GM12878 (cell line): ENCODE measurements at regions not wholly inside any gene's neighbourhood (a gene's known extent, or its start where the extent isn't known, plus 50 kb on each side); places are given as distances from the start of the nearest gene placed in this dataset.
A peak's percentile ranks its signal among the peaks of the same experiment; 100 is the strongest.

Source experiments
- ATAC-seq: fragments of 200-7000 bp; cut with Tn5 transposase; 3 replicates; pipeline ENCODE4 v1.9.1; 2020; ENCODE audit warnings: mild to moderate bottlenecking, moderate library complexity
- BruUV-seq: library from RNA; stranded (reverse); fragments of 400-500 nt; replicated peaks from 2 replicates; lab custom pipeline; 2021; lab: Mats Ljungman, UMichigan
- CTCF ChIA-PET: fragments of 300-600 bp; sonication (Branson Sonifier 250); formaldehyde crosslinking; extraction: SDS; loops from one replicate; lab custom pipeline; 2021; ENCODE audit warnings: inconsistent platforms; lab: Yijun Ruan, JAX
- POLR2A ChIA-PET: fragments of 350-600 bp; formaldehyde crosslinking; extraction: SDS; loops from one replicate; lab custom pipeline; 2021; ENCODE audit warnings: inconsistent platforms; lab: Charles Lee
- RAD21 ChIA-PET: fragments of 300-600 bp; sonication (Branson Sonifier 250); formaldehyde crosslinking; loops from one replicate; lab custom pipeline; 2023; ENCODE audit warnings: antibody characterized with exemption; ENCODE audit not compliant: unreplicated experiment; lab: Charles Lee
- SMC1A ChIA-PET: fragments of 300-600 bp; sonication (Branson Sonifier 250); formaldehyde crosslinking; loops from one replicate; lab custom pipeline; 2023; ENCODE audit not compliant: unreplicated experiment, uncharacterized antibody; lab: Charles Lee
- DNase-seq: peaks from one replicate; pipeline ENCODE4 v3.0.0-alpha.2; 2011; ENCODE audit warnings: low read depth, low spot score
- FAIRE-seq: peaks from 3 replicates; lab custom pipeline; 2011; peaks lifted over from hg19 to GRCh38; lab: Jason Lieb, UNC
- H2AFZ ChIP-seq: 2 replicates; pipeline ENCODE4 v1.6.0; 2011; ENCODE audit warnings: low read depth, low read length, control low read depth; ENCODE audit not compliant: control insufficient read depth
- H3K27ac ChIP-seq: 2 replicates; pipeline ENCODE4 v1.5.1; 2011; ENCODE audit warnings: control low read depth; ENCODE audit not compliant: control insufficient read depth, insufficient read depth
- H3K27me3 ChIP-seq, 2 experiments: replicated peaks in 1 of 2; 2 replicates each; pipeline versions ENCODE4 v1.6.0 to v1.6.1; 2011; ENCODE audit warnings: low read length in 1 of 2; ENCODE audit not compliant: control insufficient read depth in 2 of 2, insufficient read depth in 2 of 2
- H3K36me3 ChIP-seq, 2 experiments: 2 replicates each; pipeline ENCODE4 v1.5.1; 2011; ENCODE audit warnings: low read length in 1 of 2; ENCODE audit not compliant: control insufficient read depth in 2 of 2, insufficient read depth in 2 of 2
- H3K4me1 ChIP-seq: 2 replicates; pipeline ENCODE4 v1.6.1; 2011; ENCODE audit warnings: mild to moderate bottlenecking, low read length, moderate library complexity, mixed read lengths; ENCODE audit not compliant: control insufficient read depth, insufficient read depth
- H3K4me2 ChIP-seq: 2 replicates; pipeline ENCODE4 v1.6.0; 2011; ENCODE audit warnings: control low read depth; ENCODE audit not compliant: control insufficient read depth, insufficient read depth
- H3K4me3 ChIP-seq: fragments of 200-600 bp; sonication (generic); 2 replicates; pipeline ENCODE4 v1.5.1; 2016
- H3K79me2 ChIP-seq: 2 replicates; pipeline ENCODE4 v1.6.0; 2011; ENCODE audit warnings: low read length; ENCODE audit not compliant: control insufficient read depth, insufficient read depth
- H3K9ac ChIP-seq: 2 replicates; pipeline ENCODE4 v1.8.0; 2011; ENCODE audit warnings: low read length, control low read depth, mixed read lengths; ENCODE audit not compliant: control insufficient read depth, insufficient read depth
- H3K9me3 ChIP-seq: replicated peaks from 3 replicates; pipeline ENCODE4 v1.5.1; 2011; ENCODE audit warnings: mild to moderate bottlenecking, low read length; ENCODE audit not compliant: control insufficient read depth, insufficient read depth
- H4K20me1 ChIP-seq: 2 replicates; pipeline ENCODE4 v1.6.0; 2011; ENCODE audit not compliant: control insufficient read depth, insufficient read depth
- CBX3 ChIP-seq: fragments of 200-600 bp; sonication (generic); IDR thresholded peaks from 2 replicates; pipeline ENCODE4 v1.6.1; 2016; ENCODE audit warnings: low read depth, borderline replicate concordance
- CREM ChIP-seq: IDR thresholded peaks from 2 replicates; pipeline ENCODE4 v1.6.1; 2014; ENCODE audit warnings: antibody characterized with exemption, low read depth
- CUX1 ChIP-seq: IDR thresholded peaks from 2 replicates; pipeline ENCODE4 v1.6.1; 2012; ENCODE audit warnings: improper control_type of control experiment, low read depth, low read length; ENCODE audit not compliant: insufficient replicate concordance
- IKZF2 ChIP-seq, 2 experiments: fragments of 450-650 bp; IDR thresholded peaks; 2 replicates each; pipeline ENCODE4 v1.6.1; 2017; ENCODE audit warnings: mild to moderate bottlenecking in 2 of 2, moderate library complexity in 2 of 2
- MEF2B ChIP-seq: fragments of 450-650 bp; IDR thresholded peaks from 2 replicates; pipeline ENCODE4 v1.6.1; 2018; ENCODE audit warnings: mild to moderate bottlenecking, moderate library complexity; ENCODE audit not compliant: partially characterized antibody, poor library complexity, severe bottlenecking
- MTA2 ChIP-seq: fragments of 450-650 bp; IDR thresholded peaks from 2 replicates; pipeline ENCODE4 v1.6.1; 2016; ENCODE audit warnings: low read depth, mild to moderate bottlenecking, moderate library complexity
- MYB ChIP-seq: fragments of 150-350 bp; IDR thresholded peaks from 2 replicates; pipeline ENCODE4 v1.6.1; 2014; ENCODE audit warnings: mild to moderate bottlenecking, low read depth, low read length, borderline replicate concordance
- TCF12 ChIP-seq: IDR thresholded peaks from 2 replicates; pipeline ENCODE4 v1.6.1; 2011; ENCODE audit warnings: low read depth, mild to moderate bottlenecking, low read length
- WGBS: methylation state at CpG from one replicate; pipeline ENCODE4 v1.1.6; 2016; ENCODE audit warnings: low lambda C conversion rate; ENCODE audit not compliant: insufficient replicate concordance, insufficient coverage; ENCODE audit errors: missing lambda C conversion rate; 5-methylcytosine and 5-hydroxymethylcytosine counted together
- in situ Hi-C: fragments of 300-500 bp; cut with MboI; formaldehyde crosslinking; loops from 9 replicates; pipeline ENCODE4 v1.14.3; 2018; ENCODE audit warnings: mixed read lengths
- intact Hi-C: fragments of 100-400 bp; cut with micrococcal nuclease; formaldehyde crosslinking; loops from one replicate; pipeline ENCODE4 v1.14.2; 2022; ENCODE audit not compliant: unreplicated experiment
- TF ChIP-seq, protein P1 (sequence below): fragments of 150-350 bp; IDR thresholded peaks from 2 replicates; pipeline ENCODE4 v1.6.1; 2014; ENCODE audit warnings: mild to moderate bottlenecking, low read depth, low read length
- TF ChIP-seq, protein P2 (sequence below), 3 experiments: IDR thresholded peaks in 2 of 3; conservative IDR thresholded peaks in 1 of 3; 2 replicates each; pipeline ENCODE4 v1.5.1; 2011; ENCODE audit warnings: low read depth in 3 of 3, low read length in 3 of 3, mild to moderate bottlenecking in 3 of 3, control low read depth in 2 of 3, moderate library complexity in 2 of 3, inconsistent platforms in 1 of 3, mixed read lengths in 1 of 3; ENCODE audit not compliant: control insufficient read depth in 2 of 3, insufficient read depth in 1 of 3; ENCODE audit errors: extremely low read depth in 1 of 3
- TF ChIP-seq, protein P3 (sequence below): fragments of 450-650 bp; IDR thresholded peaks from 2 replicates; pipeline ENCODE4 v1.6.1; 2017; ENCODE audit warnings: antibody characterized with exemption, mild to moderate bottlenecking, moderate library complexity

GRCh38 chr3:124565013-124565412, 165.2 kb upstream of the UMPS start:
- ATAC-seq (peak; percentile 83), DNase-seq (no peak), FAIRE-seq (peak; percentile 97)
- Histone ChIP-seq H3K4me2 (no peak overlapping the region), H3K27me3 (0 out of 4 replicates have a peak, but pooled peaks cover 0 to 2% of the 10 kb centered on the region in 2 experiments), H3K36me3 (no peaks in the 10 kb centered on the region), H4K20me1 (no peaks in the 10 kb centered on the region), H2AFZ (no peak overlapping the region), H3K79me2 (no peaks in the 10 kb centered on the region), H3K4me3 (no peak overlapping the region), H3K9me3 (no peaks in the 10 kb centered on the region), H3K9ac (no peak overlapping the region), H3K4me1 (no peaks in the 10 kb centered on the region; the same call in none of the 2 replicates), H3K27ac (no peak overlapping the region)
- 29% methylated on average over 5 of the region's 5 CpGs for WGBS
- intact Hi-C loops = loop anchor here (1.0 to 5.0 kb wide), 2 partner anchors 124 to 332 kb away; no protein-coding TSS in a partner anchor
- ChIA-PET SMC1A (interaction anchor here (0.9 to 10.6 kb wide), 20 partner anchors 9 to 195 kb away, joined by 3 to 309 read pairs (median 4); no protein-coding TSS in a partner anchor), RAD21 (interaction anchor here (1.0 to 10.3 kb wide), 9 partner anchors 12 to 336 kb away, joined by 3 to 199 read pairs (median 5); no protein-coding TSS in a partner anchor), POLR2A (interaction anchor here (0.7 to 1.3 kb wide), 2 partner anchors 14 to 122 kb away, joined by 3 read pairs; no protein-coding TSS in a partner anchor), CTCF (interaction anchor here (0.8 to 19.6 kb wide), 18 partner anchors 12 to 334 kb away, joined by 3 to 577 read pairs (median 5); no protein-coding TSS in a partner anchor)
- in situ Hi-C loops = no loop called here
- no TSS peak for BruUV-seq
- TF ChIP-seq TCF12 = 0 out of 2 replicates have a peak, but pooled peaks have one; percentile 53
- no peak for TF ChIP-seq MTA2
- TF ChIP-seq, protein P1, sequence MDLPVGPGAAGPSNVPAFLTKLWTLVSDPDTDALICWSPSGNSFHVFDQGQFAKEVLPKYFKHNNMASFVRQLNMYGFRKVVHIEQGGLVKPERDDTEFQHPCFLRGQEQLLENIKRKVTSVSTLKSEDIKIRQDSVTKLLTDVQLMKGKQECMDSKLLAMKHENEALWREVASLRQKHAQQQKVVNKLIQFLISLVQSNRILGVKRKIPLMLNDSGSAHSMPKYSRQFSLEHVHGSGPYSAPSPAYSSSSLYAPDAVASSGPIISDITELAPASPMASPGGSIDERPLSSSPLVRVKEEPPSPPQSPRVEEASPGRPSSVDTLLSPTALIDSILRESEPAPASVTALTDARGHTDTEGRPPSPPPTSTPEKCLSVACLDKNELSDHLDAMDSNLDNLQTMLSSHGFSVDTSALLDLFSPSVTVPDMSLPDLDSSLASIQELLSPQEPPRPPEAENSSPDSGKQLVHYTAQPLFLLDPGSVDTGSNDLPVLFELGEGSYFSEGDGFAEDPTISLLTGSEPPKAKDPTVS = no peak
- TF ChIP-seq MEF2B = no peak
- TF ChIP-seq, protein P2, sequence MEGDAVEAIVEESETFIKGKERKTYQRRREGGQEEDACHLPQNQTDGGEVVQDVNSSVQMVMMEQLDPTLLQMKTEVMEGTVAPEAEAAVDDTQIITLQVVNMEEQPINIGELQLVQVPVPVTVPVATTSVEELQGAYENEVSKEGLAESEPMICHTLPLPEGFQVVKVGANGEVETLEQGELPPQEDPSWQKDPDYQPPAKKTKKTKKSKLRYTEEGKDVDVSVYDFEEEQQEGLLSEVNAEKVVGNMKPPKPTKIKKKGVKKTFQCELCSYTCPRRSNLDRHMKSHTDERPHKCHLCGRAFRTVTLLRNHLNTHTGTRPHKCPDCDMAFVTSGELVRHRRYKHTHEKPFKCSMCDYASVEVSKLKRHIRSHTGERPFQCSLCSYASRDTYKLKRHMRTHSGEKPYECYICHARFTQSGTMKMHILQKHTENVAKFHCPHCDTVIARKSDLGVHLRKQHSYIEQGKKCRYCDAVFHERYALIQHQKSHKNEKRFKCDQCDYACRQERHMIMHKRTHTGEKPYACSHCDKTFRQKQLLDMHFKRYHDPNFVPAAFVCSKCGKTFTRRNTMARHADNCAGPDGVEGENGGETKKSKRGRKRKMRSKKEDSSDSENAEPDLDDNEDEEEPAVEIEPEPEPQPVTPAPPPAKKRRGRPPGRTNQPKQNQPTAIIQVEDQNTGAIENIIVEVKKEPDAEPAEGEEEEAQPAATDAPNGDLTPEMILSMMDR (IDR thresholded peaks at IDR 0.05 in 2 of 3, conservative IDR thresholded peaks at IDR 0.05 in 1 of 3; ENCODE audit: control insufficient read depth in 2 of 3, extremely low read depth in 1 of 3, insufficient read depth in 1 of 3, low read depth in 3 of 3, low read length in 3 of 3) = peak; percentile 83 to 85 (median 83)
- no peak for TF ChIP-seq CUX1
- no peak for TF ChIP-seq CBX3
- TF ChIP-seq, protein P3, sequence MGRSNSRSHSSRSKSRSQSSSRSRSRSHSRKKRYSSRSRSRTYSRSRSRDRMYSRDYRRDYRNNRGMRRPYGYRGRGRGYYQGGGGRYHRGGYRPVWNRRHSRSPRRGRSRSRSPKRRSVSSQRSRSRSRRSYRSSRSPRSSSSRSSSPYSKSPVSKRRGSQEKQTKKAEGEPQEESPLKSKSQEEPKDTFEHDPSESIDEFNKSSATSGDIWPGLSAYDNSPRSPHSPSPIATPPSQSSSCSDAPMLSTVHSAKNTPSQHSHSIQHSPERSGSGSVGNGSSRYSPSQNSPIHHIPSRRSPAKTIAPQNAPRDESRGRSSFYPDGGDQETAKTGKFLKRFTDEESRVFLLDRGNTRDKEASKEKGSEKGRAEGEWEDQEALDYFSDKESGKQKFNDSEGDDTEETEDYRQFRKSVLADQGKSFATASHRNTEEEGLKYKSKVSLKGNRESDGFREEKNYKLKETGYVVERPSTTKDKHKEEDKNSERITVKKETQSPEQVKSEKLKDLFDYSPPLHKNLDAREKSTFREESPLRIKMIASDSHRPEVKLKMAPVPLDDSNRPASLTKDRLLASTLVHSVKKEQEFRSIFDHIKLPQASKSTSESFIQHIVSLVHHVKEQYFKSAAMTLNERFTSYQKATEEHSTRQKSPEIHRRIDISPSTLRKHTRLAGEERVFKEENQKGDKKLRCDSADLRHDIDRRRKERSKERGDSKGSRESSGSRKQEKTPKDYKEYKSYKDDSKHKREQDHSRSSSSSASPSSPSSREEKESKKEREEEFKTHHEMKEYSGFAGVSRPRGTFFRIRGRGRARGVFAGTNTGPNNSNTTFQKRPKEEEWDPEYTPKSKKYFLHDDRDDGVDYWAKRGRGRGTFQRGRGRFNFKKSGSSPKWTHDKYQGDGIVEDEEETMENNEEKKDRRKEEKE = no peak
- TF ChIP-seq CREM = no peak
- peak; percentile 37 to 50; a peak in 3 of 4 replicates for TF ChIP-seq IKZF2 (IDR thresholded peaks at IDR 0.05)
- TF ChIP-seq MYB = no peak
